GM23338 (cell line): ENCODE measurements at regions not wholly inside any gene's neighbourhood (a gene's known extent, or its start where the extent isn't known, plus 50 kb on each side); places are given as distances from the start of the nearest gene placed in this dataset.

Experiments used
- ATAC-seq: fragments of 200-7000 bp; cut with Tn5 transposase; 3 replicates; pipeline ENCODE4 v1.9.1; 2020
- DNase-seq: peaks from one replicate; pipeline ENCODE4 v3.0.0-alpha.2; 2015; ENCODE audit warnings: low spot score
- H2AFZ ChIP-seq: fragments of 200-600 bp; sonication (generic); 2 replicates; pipeline ENCODE4 v1.8.0; 2016; ENCODE audit warnings: antibody characterized with exemption, mild to moderate bottlenecking, moderate library complexity
- H3F3A ChIP-seq: fragments of 200-600 bp; sonication (generic); replicated peaks from 2 replicates; pipeline ENCODE4 v1.8.0; 2017; ENCODE audit warnings: antibody characterized with exemption, mixed run types, low read depth
- H3K27ac ChIP-seq: fragments of 200-600 bp; sonication (generic); 2 replicates; pipeline ENCODE4 v1.6.1; 2016; ENCODE audit warnings: low read depth
- H3K27me3 ChIP-seq: fragments of 200-600 bp; sonication (generic); 2 replicates; pipeline ENCODE4 v1.8.0; 2016; ENCODE audit warnings: mild to moderate bottlenecking, mixed run types, moderate library complexity; ENCODE audit not compliant: insufficient read depth
- H3K36me3 ChIP-seq: fragments of 200-600 bp; sonication (generic); 2 replicates; pipeline ENCODE4 v1.8.0; 2016; ENCODE audit warnings: mild to moderate bottlenecking; ENCODE audit not compliant: insufficient read depth
- H3K4me1 ChIP-seq: fragments of 200-600 bp; sonication (generic); 2 replicates; pipeline ENCODE4 v1.8.0; 2016; ENCODE audit warnings: mild to moderate bottlenecking, moderate library complexity; ENCODE audit not compliant: insufficient read depth
- H3K4me2 ChIP-seq: fragments of 200-600 bp; sonication (generic); 2 replicates; pipeline ENCODE4 v1.7.1; 2017; ENCODE audit warnings: mixed run types
- H3K4me3 ChIP-seq: fragments of 200-600 bp; sonication (generic); 2 replicates; pipeline ENCODE4 v1.6.1; 2016; ENCODE audit warnings: mixed run types
- H3K79me2 ChIP-seq: fragments of 200-600 bp; sonication (generic); replicated peaks from 2 replicates; pipeline ENCODE4 v1.8.0; 2017; ENCODE audit warnings: mild to moderate bottlenecking; ENCODE audit not compliant: insufficient read depth
- H3K9me2 ChIP-seq: fragments of 200-600 bp; sonication (generic); 2 replicates; pipeline ENCODE4 v1.8.0; 2017; ENCODE audit not compliant: insufficient read depth
- H4K20me1 ChIP-seq: fragments of 200-600 bp; sonication (generic); replicated peaks from 2 replicates; pipeline ENCODE4 v1.8.0; 2017; ENCODE audit warnings: mild to moderate bottlenecking; ENCODE audit not compliant: insufficient read depth
- H3K27ac Mint-ChIP-seq: 2 replicates; pipeline ENCODE4 v1.8.0; 2020; ENCODE audit warnings: inconsistent platforms, mild to moderate bottlenecking, moderate library complexity, mixed read lengths
- H3K27me3 Mint-ChIP-seq: 3 replicates; pipeline ENCODE4 v1.8.0; 2022; ENCODE audit warnings: low read depth, mild to moderate bottlenecking, moderate library complexity, mixed read lengths, inconsistent platforms; ENCODE audit not compliant: insufficient read depth, poor library complexity
- H3K36me3 Mint-ChIP-seq: 3 replicates; pipeline ENCODE4 v1.8.0; 2021; ENCODE audit warnings: low read depth, mild to moderate bottlenecking, inconsistent platforms, moderate library complexity, mixed read lengths
- H3K4me1 Mint-ChIP-seq: 3 replicates; pipeline ENCODE4 v1.8.0; 2020; ENCODE audit warnings: mild to moderate bottlenecking, inconsistent platforms, mixed read lengths
- H3K4me3 Mint-ChIP-seq: 3 replicates; pipeline ENCODE4 v1.8.0; 2021; ENCODE audit warnings: moderate library complexity, mild to moderate bottlenecking, inconsistent platforms, mixed read lengths
- H3K9me3 Mint-ChIP-seq: 3 replicates; pipeline ENCODE4 v1.8.0; 2020; ENCODE audit warnings: moderate library complexity, mild to moderate bottlenecking, inconsistent platforms, mixed read lengths
- CREB1 ChIP-seq: fragments of 250-450 bp; sonication (Bioruptor Pico); IDR thresholded peaks from 2 replicates; pipeline ENCODE4 v1.5.0; 2020; ENCODE audit warnings: low read depth, mild to moderate bottlenecking, moderate library complexity
- EZH2 ChIP-seq: fragments of 200-600 bp; sonication (generic); IDR thresholded peaks from one replicate; pipeline ENCODE4 v1.8.0; 2017; ENCODE audit warnings: antibody characterized with exemption, mild to moderate bottlenecking, low read depth; ENCODE audit not compliant: unreplicated experiment
- JUNB ChIP-seq: IDR thresholded peaks from one replicate; pipeline ENCODE4 v1.6.1; 2016; ENCODE audit warnings: antibody characterized with exemption; ENCODE audit not compliant: unreplicated experiment
- NANOG ChIP-seq: IDR thresholded peaks from 2 replicates; pipeline ENCODE4 v1.6.1; 2016; ENCODE audit warnings: antibody characterized with exemption, borderline replicate concordance
- STAT1 ChIP-seq: IDR thresholded peaks from one replicate; pipeline ENCODE4 v1.6.1; 2016; ENCODE audit warnings: antibody characterized with exemption; ENCODE audit not compliant: unreplicated experiment
- ZNF114 ChIP-seq: fragments of 250-450 bp; sonication (Bioruptor Pico); IDR thresholded peaks from 2 replicates; pipeline ENCODE4 v1.5.0; 2020; ENCODE audit warnings: mild to moderate bottlenecking, moderate library complexity
- ZNF331 ChIP-seq: fragments of 250-450 bp; sonication (Bioruptor Pico); IDR thresholded peaks from 2 replicates; pipeline ENCODE4 v1.5.0; 2020; ENCODE audit warnings: low read depth, mild to moderate bottlenecking, moderate library complexity
- TF ChIP-seq, protein P1 (sequence below), 2 experiments: fragments of 200-600 bp in 1 of 2; sonication (generic) in 1 of 2; conservative IDR thresholded peaks; 2 replicates each; pipeline versions ENCODE4 v1.5.1 to v1.6.1; 2016 to 2017; ENCODE audit warnings: antibody characterized with exemption in 2 of 2, low read depth in 2 of 2, mild to moderate bottlenecking in 2 of 2, moderate library complexity in 1 of 2
- TF ChIP-seq, protein P2 (sequence below): IDR thresholded peaks from one replicate; pipeline ENCODE4 v1.6.1; 2018; ENCODE audit warnings: antibody characterized with exemption; ENCODE audit not compliant: unreplicated experiment
- TF ChIP-seq, protein P3 (sequence below): fragments of 250-450 bp; sonication (Bioruptor Pico); IDR thresholded peaks from 2 replicates; pipeline ENCODE4 v1.5.0; 2020; ENCODE audit warnings: mild to moderate bottlenecking, moderate library complexity
- TF ChIP-seq, protein P4 (sequence below): IDR thresholded peaks from 2 replicates; pipeline ENCODE4 v1.6.1; 2016; ENCODE audit warnings: antibody characterized with exemption

DNA sequence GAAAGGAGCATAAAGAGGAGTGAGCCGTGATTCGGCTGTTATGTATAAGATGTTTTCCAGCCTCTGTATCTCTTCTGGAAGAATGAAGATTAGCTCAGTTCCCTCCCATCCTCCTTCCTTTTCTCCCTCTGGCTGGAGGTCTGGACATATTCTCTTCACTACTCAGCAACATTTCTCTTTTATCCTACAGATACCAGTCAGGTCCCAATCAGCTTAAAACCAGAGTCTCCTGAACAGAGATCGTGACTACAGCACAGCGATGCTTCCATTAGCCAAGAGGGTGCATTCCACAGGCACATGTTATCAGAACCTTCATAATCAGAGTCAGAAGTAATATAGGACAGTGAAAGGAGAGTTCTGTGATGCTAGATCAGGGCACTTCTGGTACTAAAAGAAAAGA is 133.9 kb upstream of the SOX4 start (continued):
- TF ChIP-seq, protein P1, sequence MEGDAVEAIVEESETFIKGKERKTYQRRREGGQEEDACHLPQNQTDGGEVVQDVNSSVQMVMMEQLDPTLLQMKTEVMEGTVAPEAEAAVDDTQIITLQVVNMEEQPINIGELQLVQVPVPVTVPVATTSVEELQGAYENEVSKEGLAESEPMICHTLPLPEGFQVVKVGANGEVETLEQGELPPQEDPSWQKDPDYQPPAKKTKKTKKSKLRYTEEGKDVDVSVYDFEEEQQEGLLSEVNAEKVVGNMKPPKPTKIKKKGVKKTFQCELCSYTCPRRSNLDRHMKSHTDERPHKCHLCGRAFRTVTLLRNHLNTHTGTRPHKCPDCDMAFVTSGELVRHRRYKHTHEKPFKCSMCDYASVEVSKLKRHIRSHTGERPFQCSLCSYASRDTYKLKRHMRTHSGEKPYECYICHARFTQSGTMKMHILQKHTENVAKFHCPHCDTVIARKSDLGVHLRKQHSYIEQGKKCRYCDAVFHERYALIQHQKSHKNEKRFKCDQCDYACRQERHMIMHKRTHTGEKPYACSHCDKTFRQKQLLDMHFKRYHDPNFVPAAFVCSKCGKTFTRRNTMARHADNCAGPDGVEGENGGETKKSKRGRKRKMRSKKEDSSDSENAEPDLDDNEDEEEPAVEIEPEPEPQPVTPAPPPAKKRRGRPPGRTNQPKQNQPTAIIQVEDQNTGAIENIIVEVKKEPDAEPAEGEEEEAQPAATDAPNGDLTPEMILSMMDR (conservative IDR thresholded peaks at IDR 0.05; ENCODE audit: low read depth in 2 of 2) = no peak
- TF ChIP-seq ZNF114 (no peak), EZH2 (no peak), ZNF331 (CRISPR knock-in tag) (no peak)

DNA sequence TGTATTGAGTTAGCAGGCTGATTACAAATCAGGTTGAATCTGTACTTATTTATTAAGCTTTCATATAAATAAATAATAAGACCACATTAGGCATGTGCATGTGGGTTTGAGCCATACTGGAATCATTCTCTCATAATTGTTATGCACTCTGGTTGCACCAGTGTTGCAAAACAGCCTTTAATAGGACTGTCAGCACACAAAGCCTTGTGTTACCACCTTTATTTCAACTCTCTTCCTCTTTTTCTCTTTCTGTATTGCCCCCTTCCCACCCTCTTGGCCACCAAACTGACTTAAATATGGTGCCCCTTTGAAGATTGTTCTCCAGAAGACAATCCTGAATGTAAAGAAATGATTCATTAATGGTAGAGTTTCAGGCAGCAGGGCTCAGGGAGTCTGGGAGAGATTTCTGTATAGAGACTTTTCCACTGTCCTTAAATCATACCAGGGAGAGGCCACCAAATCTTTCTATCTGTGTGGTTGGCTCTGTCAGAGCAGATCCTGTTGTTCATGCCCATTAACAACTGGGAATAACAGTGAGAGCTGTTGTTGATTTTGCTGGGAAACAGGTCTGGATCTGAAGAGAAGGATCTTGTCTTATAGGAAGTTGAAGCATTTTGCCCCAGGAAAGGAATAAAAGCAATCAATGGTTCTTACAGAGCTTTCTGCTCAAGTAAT is 131.6 kb upstream of the SOX4 start:
- Histone ChIP-seq H3K4me2 (no peak overlapping the region), H3K27me3 (no peaks in the 10 kb centered on the region), H3K79me2 (no peaks in the 10 kb centered on the region), H3K36me3 (no peaks in the 10 kb centered on the region), H3K4me1 (no peaks in the 10 kb centered on the region), H4K20me1 (no peaks in the 10 kb centered on the region; the same call in 1 of the 2 replicates), H3K27ac (no peak overlapping the region), H2AFZ (no peak overlapping the region; the same call in 1 of the 2 replicates), H3K9me2 (no peaks in the 10 kb centered on the region), H3F3A (no peaks in the 10 kb centered on the region), H3K4me3 (no peak overlapping the region)
- Mint-ChIP-seq H3K27me3 (peaks cover 4% of the 10 kb centered on the region), H3K4me3 (no peak overlapping the region), H3K9me3 (peaks cover 10% of the 10 kb centered on the region; the same call in 2 of the 3 replicates), H3K36me3 (peaks cover 4% of the 10 kb centered on the region; the same call in 1 of the 3 replicates), H3K27ac (no peak overlapping the region), H3K4me1 (no peaks in the 10 kb centered on the region)
- ATAC-seq (no peak), DNase-seq (no peak)
- TF ChIP-seq CREB1 (CRISPR knock-in tag) (no peak), EZH2 (no peak), NANOG (no peak), STAT1 (no peak), ZNF331 (CRISPR knock-in tag) (no peak), ZNF114 (no peak), JUNB (no peak)
- TF ChIP-seq, protein P2, sequence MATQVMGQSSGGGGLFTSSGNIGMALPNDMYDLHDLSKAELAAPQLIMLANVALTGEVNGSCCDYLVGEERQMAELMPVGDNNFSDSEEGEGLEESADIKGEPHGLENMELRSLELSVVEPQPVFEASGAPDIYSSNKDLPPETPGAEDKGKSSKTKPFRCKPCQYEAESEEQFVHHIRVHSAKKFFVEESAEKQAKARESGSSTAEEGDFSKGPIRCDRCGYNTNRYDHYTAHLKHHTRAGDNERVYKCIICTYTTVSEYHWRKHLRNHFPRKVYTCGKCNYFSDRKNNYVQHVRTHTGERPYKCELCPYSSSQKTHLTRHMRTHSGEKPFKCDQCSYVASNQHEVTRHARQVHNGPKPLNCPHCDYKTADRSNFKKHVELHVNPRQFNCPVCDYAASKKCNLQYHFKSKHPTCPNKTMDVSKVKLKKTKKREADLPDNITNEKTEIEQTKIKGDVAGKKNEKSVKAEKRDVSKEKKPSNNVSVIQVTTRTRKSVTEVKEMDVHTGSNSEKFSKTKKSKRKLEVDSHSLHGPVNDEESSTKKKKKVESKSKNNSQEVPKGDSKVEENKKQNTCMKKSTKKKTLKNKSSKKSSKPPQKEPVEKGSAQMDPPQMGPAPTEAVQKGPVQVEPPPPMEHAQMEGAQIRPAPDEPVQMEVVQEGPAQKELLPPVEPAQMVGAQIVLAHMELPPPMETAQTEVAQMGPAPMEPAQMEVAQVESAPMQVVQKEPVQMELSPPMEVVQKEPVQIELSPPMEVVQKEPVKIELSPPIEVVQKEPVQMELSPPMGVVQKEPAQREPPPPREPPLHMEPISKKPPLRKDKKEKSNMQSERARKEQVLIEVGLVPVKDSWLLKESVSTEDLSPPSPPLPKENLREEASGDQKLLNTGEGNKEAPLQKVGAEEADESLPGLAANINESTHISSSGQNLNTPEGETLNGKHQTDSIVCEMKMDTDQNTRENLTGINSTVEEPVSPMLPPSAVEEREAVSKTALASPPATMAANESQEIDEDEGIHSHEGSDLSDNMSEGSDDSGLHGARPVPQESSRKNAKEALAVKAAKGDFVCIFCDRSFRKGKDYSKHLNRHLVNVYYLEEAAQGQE = no peak
- TF ChIP-seq, protein P3, sequence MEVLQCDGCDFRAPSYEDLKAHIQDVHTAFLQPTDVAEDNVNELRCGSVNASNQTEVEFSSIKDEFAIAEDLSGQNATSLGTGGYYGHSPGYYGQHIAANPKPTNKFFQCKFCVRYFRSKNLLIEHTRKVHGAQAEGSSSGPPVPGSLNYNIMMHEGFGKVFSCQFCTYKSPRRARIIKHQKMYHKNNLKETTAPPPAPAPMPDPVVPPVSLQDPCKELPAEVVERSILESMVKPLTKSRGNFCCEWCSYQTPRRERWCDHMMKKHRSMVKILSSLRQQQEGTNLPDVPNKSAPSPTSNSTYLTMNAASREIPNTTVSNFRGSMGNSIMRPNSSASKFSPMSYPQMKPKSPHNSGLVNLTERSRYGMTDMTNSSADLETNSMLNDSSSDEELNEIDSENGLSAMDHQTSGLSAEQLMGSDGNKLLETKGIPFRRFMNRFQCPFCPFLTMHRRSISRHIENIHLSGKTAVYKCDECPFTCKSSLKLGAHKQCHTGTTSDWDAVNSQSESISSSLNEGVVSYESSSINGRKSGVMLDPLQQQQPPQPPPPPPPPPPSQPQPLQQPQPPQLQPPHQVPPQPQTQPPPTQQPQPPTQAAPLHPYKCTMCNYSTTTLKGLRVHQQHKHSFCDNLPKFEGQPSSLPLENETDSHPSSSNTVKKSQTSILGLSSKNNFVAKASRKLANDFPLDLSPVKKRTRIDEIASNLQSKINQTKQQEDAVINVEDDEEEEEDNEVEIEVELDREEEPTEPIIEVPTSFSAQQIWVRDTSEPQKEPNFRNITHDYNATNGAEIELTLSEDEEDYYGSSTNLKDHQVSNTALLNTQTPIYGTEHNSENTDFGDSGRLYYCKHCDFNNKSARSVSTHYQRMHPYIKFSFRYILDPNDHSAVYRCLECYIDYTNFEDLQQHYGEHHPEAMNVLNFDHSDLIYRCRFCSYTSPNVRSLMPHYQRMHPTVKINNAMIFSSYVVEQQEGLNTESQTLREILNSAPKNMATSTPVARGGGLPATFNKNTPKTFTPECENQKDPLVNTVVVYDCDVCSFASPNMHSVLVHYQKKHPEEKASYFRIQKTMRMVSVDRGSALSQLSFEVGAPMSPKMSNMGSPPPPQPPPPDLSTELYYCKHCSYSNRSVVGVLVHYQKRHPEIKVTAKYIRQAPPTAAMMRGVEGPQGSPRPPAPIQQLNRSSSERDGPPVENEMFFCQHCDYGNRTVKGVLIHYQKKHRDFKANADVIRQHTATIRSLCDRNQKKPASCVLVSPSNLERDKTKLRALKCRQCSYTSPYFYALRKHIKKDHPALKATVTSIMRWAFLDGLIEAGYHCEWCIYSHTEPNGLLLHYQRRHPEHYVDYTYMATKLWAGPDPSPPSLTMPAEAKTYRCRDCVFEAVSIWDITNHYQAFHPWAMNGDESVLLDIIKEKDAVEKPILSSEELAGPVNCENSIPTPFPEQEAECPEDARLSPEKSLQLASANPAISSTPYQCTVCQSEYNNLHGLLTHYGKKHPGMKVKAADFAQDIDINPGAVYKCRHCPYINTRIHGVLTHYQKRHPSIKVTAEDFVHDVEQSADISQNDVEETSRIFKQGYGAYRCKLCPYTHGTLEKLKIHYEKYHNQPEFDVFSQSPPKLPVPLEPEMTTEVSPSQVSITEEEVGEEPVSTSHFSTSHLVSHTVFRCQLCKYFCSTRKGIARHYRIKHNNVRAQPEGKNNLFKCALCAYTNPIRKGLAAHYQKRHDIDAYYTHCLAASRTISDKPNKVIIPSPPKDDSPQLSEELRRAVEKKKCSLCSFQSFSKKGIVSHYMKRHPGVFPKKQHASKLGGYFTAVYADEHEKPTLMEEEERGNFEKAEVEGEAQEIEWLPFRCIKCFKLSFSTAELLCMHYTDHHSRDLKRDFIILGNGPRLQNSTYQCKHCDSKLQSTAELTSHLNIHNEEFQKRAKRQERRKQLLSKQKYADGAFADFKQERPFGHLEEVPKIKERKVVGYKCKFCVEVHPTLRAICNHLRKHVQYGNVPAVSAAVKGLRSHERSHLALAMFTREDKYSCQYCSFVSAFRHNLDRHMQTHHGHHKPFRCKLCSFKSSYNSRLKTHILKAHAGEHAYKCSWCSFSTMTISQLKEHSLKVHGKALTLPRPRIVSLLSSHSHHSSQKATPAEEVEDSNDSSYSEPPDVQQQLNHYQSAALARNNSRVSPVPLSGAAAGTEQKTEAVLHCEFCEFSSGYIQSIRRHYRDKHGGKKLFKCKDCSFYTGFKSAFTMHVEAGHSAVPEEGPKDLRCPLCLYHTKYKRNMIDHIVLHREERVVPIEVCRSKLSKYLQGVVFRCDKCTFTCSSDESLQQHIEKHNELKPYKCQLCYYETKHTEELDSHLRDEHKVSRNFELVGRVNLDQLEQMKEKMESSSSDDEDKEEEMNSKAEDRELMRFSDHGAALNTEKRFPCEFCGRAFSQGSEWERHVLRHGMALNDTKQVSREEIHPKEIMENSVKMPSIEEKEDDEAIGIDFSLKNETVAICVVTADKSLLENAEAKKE = no peak
- TF ChIP-seq, protein P4, sequence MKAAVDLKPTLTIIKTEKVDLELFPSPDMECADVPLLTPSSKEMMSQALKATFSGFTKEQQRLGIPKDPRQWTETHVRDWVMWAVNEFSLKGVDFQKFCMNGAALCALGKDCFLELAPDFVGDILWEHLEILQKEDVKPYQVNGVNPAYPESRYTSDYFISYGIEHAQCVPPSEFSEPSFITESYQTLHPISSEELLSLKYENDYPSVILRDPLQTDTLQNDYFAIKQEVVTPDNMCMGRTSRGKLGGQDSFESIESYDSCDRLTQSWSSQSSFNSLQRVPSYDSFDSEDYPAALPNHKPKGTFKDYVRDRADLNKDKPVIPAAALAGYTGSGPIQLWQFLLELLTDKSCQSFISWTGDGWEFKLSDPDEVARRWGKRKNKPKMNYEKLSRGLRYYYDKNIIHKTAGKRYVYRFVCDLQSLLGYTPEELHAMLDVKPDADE = no peak
